B cell (primary cell): ENCODE measurements at regions not wholly inside any gene's neighbourhood (a gene's known extent, or its start where the extent isn't known, plus 50 kb on each side); places are given as distances from the start of the nearest gene placed in this dataset.
A peak's percentile ranks its signal among the peaks of the same experiment; 100 is the strongest.

ENCODE experiments used
- ATAC-seq: fragments of 200-7000 bp; cut with Tn5 transposase; one replicate; pipeline ENCODE4 v1.10.0; 2021; ENCODE audit warnings: low read depth, mild to moderate bottlenecking, moderate number of reproducible peaks, moderate library complexity
- CTCF ChIA-PET: fragments of 350-600 bp; sonication (Branson Sonifier 250); formaldehyde crosslinking; loops from one replicate; lab custom pipeline; 2021; ENCODE audit warnings: antibody characterized with exemption, inconsistent platforms; lab: Charles Lee
- POLR2A ChIA-PET: fragments of 350-600 bp; sonication (Branson Sonifier 250); formaldehyde crosslinking; loops from one replicate; lab custom pipeline; 2021; ENCODE audit warnings: antibody characterized with exemption; lab: Charles Lee
- DNase-seq: peaks from one replicate; pipeline ENCODE4 v3.0.0; 2013
- H2AFZ ChIP-seq: 2 replicates; pipeline ENCODE4 v1.6.1; 2012; ENCODE audit warnings: mild to moderate bottlenecking, low read depth, low read length; ENCODE audit not compliant: insufficient read depth, poor library complexity, severe bottlenecking
- H3K27ac ChIP-seq, 2 donors: 1 replicate in 1 of 2; 2 replicates in 1 of 2; pipeline ENCODE4 v1.5.1; 2012 to 2013; ENCODE audit warnings: low read length in 2 of 2, mild to moderate bottlenecking in 2 of 2, moderate library complexity in 1 of 2
- H3K27me3 ChIP-seq, 4 experiments: fragments of 200-600 bp in 1 of 4; sonication (generic) in 1 of 4; replicated peaks in 1 of 4; 1 replicate in 2 of 4; 2 replicates in 2 of 4; pipeline versions ENCODE4 v1.6.1 to v1.7.0; 2013 to 2016; ENCODE audit warnings: low read length in 3 of 4, mild to moderate bottlenecking in 2 of 4, mixed read lengths in 1 of 4, moderate library complexity in 1 of 4; ENCODE audit not compliant: insufficient read depth in 4 of 4, control insufficient read depth in 3 of 4; ENCODE audit errors: control extremely low read depth in 1 of 4
- H3K36me3 ChIP-seq, 2 experiments: replicated peaks in 1 of 2; 1 replicate in 1 of 2; 2 replicates in 1 of 2; pipeline versions ENCODE4 v1.6.1 to v1.7.1; 2013; ENCODE audit warnings: low read length in 1 of 2; ENCODE audit not compliant: insufficient read depth in 2 of 2, control insufficient read depth in 1 of 2; ENCODE audit errors: control extremely low read depth in 1 of 2, extremely low read depth in 1 of 2
- H3K4me1 ChIP-seq, 2 donors: fragments of 200-600 bp in 1 of 2; sonication (generic) in 1 of 2; 1 replicate in 1 of 2; 2 replicates in 1 of 2; pipeline versions ENCODE4 v1.5.1 to v1.6.1; 2013 to 2017; ENCODE audit warnings: low read length in 2 of 2; ENCODE audit not compliant: control insufficient read depth in 2 of 2, insufficient read depth in 2 of 2
- H3K4me2 ChIP-seq: replicated peaks from 2 replicates; pipeline ENCODE3; 2012; ENCODE audit warnings: mild to moderate bottlenecking, low read depth, low read length; ENCODE audit not compliant: poor library complexity, severe bottlenecking
- H3K4me3 ChIP-seq, 5 experiments: fragments of 200-600 bp in 1 of 5; sonication (generic) in 1 of 5; 1 replicate in 3 of 5; 2 replicates in 2 of 5; pipeline versions ENCODE4 v1.5.1 to v1.7.0; 2011 to 2016; ENCODE audit warnings: low read length in 4 of 5, mild to moderate bottlenecking in 4 of 5, low read depth in 2 of 5, control low read depth in 1 of 5, moderate library complexity in 1 of 5; ENCODE audit not compliant: insufficient read depth in 1 of 5; ENCODE audit errors: control extremely low read depth in 1 of 5, extremely low read depth in 1 of 5
- H3K79me2 ChIP-seq: fragments of 200-600 bp; sonication (generic); one replicate; pipeline ENCODE4 v1.6.0; 2016; ENCODE audit warnings: low read length; ENCODE audit not compliant: control insufficient read depth, insufficient read depth
- H3K9ac ChIP-seq: fragments of 200-600 bp; sonication (generic); 2 replicates; pipeline ENCODE4 v1.6.1; 2017; ENCODE audit warnings: mild to moderate bottlenecking, low read length, moderate library complexity
- H3K9me3 ChIP-seq, 3 donors: one replicate each; pipeline versions ENCODE4 v1.6.1 to v1.7.1; 2013; ENCODE audit warnings: low read length in 2 of 3; ENCODE audit not compliant: control insufficient read depth in 2 of 3, insufficient read depth in 1 of 3; ENCODE audit errors: control extremely low read depth in 1 of 3
- H4K20me1 ChIP-seq: 2 replicates; pipeline ENCODE4 v1.6.0; 2012; ENCODE audit warnings: mild to moderate bottlenecking, low read length; ENCODE audit not compliant: insufficient read depth, control insufficient read depth, poor library complexity, severe bottlenecking
- H3K27ac Mint-ChIP-seq: one replicate; pipeline ENCODE4 v1.8.0; 2021; ENCODE audit warnings: mixed read lengths
- H3K27me3 Mint-ChIP-seq: one replicate; pipeline ENCODE4 v1.8.0; 2021; ENCODE audit warnings: mixed read lengths
- H3K4me1 Mint-ChIP-seq: one replicate; pipeline ENCODE4 v1.8.0; 2021; ENCODE audit warnings: mixed read lengths
- H3K4me3 Mint-ChIP-seq: one replicate; pipeline ENCODE4 v1.8.0; 2021; ENCODE audit warnings: mixed read lengths
- H3K9me3 Mint-ChIP-seq: one replicate; pipeline ENCODE4 v1.8.0; 2022; ENCODE audit warnings: mixed read lengths; ENCODE audit not compliant: insufficient read depth
- EZH2 ChIP-seq: IDR thresholded peaks from 2 replicates; pipeline ENCODE4 v1.6.1; 2012; ENCODE audit warnings: borderline replicate concordance, low read depth, mild to moderate bottlenecking, moderate library complexity, low read length; ENCODE audit not compliant: insufficient read depth, poor library complexity, severe bottlenecking
- WGBS: methylation state at CpG from one replicate; pipeline ENCODE4 v1.1.5; 2013; ENCODE audit warnings: missing lambda C conversion rate; ENCODE audit not compliant: insufficient coverage; 5-methylcytosine and 5-hydroxymethylcytosine counted together
- intact Hi-C: fragments of 100-400 bp; cut with micrococcal nuclease; formaldehyde crosslinking; loops from one replicate; pipeline ENCODE4 v1.10.0; 2022
- TF ChIP-seq, protein P1 (sequence below): fragments of 200-600 bp; IDR thresholded peaks from one replicate; pipeline ENCODE4 v1.8.0; 2022; ENCODE audit warnings: antibody characterized with exemption, mild to moderate bottlenecking

GRCh38 chr5:143583409-143583808, 179.9 kb upstream of the NR3C1 start:
- Histone ChIP-seq H3K4me2 (peak overlapping the region; percentile 42), H3K36me3 (no peaks in the 10 kb centered on the region), H3K79me2 (no peaks in the 10 kb centered on the region), H4K20me1 (no peaks in the 10 kb centered on the region), H3K27me3 (no peaks in the 10 kb centered on the region), H3K4me1 (peaks cover 13 to 14% of the 10 kb centered on the region in 2 donors), H3K27ac (no peak overlapping the region), H3K9me3 (no peaks in the 10 kb centered on the region), H3K9ac (peak overlapping the region; percentile 7), H2AFZ (peak overlapping the region; percentile 59), H3K4me3 (peak overlapping the region in 1 of 5 experiments; percentile 26)
- Mint-ChIP-seq H3K4me1 (peaks cover 23% of the 10 kb centered on the region), H3K9me3 (no peaks in the 10 kb centered on the region), H3K4me3 (peak overlapping the region; percentile 5), H3K27ac (no peak overlapping the region), H3K27me3 (no peaks in the 10 kb centered on the region)
- ATAC-seq: peak; percentile 41
- ChIA-PET CTCF (interaction anchor here (0.5 to 0.8 kb wide), 2 partner anchors 8 to 80 kb away, joined by 3 to 7 read pairs; no protein-coding TSS in a partner anchor), POLR2A (interaction anchor here (0.5 kb wide), 1 partner anchor 703 kb away, joined by 3 read pairs; no protein-coding TSS in a partner anchor)
- no CpG with 5 or more reads among the region's 1 CpG for WGBS
- peak; percentile 22 for DNase-seq
- TF ChIP-seq, protein P1, sequence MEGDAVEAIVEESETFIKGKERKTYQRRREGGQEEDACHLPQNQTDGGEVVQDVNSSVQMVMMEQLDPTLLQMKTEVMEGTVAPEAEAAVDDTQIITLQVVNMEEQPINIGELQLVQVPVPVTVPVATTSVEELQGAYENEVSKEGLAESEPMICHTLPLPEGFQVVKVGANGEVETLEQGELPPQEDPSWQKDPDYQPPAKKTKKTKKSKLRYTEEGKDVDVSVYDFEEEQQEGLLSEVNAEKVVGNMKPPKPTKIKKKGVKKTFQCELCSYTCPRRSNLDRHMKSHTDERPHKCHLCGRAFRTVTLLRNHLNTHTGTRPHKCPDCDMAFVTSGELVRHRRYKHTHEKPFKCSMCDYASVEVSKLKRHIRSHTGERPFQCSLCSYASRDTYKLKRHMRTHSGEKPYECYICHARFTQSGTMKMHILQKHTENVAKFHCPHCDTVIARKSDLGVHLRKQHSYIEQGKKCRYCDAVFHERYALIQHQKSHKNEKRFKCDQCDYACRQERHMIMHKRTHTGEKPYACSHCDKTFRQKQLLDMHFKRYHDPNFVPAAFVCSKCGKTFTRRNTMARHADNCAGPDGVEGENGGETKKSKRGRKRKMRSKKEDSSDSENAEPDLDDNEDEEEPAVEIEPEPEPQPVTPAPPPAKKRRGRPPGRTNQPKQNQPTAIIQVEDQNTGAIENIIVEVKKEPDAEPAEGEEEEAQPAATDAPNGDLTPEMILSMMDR: no peak
- TF ChIP-seq EZH2: no peak
- intact Hi-C loops: loop anchor here (10.0 kb wide), 1 partner anchor 579 kb away; no protein-coding TSS in a partner anchor

DNA sequence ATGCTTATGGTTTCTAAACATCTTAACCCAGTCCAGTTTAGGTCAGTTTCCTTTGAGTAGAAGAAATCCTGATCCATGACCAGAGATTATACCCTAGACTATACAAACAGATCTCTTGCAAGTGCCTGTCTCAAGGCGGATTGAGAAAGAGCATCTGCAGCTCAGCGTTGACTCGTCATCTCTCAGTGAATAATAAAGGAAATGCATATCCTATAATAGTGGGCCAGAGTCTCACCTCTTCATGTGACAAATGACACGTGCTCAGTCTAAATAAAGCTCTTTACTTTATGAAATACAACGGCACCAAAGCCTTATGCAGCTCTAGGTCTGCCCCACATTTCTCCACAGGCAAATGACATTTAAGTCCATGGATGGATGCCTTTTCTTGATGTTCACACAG, 179.4 kb upstream of the NR3C1 start:
- TF ChIP-seq EZH2: no peak
- TF ChIP-seq, protein P1: no peak
- H3K36me3 ChIP-seq: no peaks in the 10 kb centered on the region
- DNase-seq: peak; percentile 33
- peak overlapping the region in 1 of 5 experiments; percentile 26 for H3K4me3 ChIP-seq
- ChIA-PET CTCF (interaction anchor here (0.5 to 0.8 kb wide), 2 partner anchors 9 to 80 kb away, joined by 3 to 7 read pairs; no protein-coding TSS in a partner anchor), POLR2A (interaction anchor here (0.5 kb wide), 1 partner anchor 702 kb away, joined by 3 read pairs; no protein-coding TSS in a partner anchor)
- Mint-ChIP-seq H3K27ac (peak overlapping the region; percentile 16), H3K4me1 (peaks cover 18% of the 10 kb centered on the region), H3K27me3 (no peaks in the 10 kb centered on the region), H3K4me3 (peak overlapping the region; percentile 5), H3K9me3 (no peaks in the 10 kb centered on the region)
- 45% methylated on average over 1 of the region's 5 CpGs for WGBS
- intact Hi-C loops: loop anchor here (10.0 kb wide), 1 partner anchor 578 kb away; no protein-coding TSS in a partner anchor
- H3K27ac ChIP-seq: no peak overlapping the region
- H3K9ac ChIP-seq: peak overlapping the region; percentile 7
- peak overlapping the region; percentile 42 for H3K4me2 ChIP-seq
- peak; percentile 57 for ATAC-seq
- no peaks in the 10 kb centered on the region for H3K9me3 ChIP-seq
- peaks cover 13 to 14% of the 10 kb centered on the region in 2 donors for H3K4me1 ChIP-seq
- peak overlapping the region; percentile 59 for H2AFZ ChIP-seq
- no peaks in the 10 kb centered on the region for H3K27me3 ChIP-seq
- H4K20me1 ChIP-seq: no peaks in the 10 kb centered on the region
- H3K79me2 ChIP-seq: no peaks in the 10 kb centered on the region
